Posterior vena cava (tissue), 2 donors: ENCODE measurements at regions not wholly inside any gene's neighbourhood (a gene's known extent, or its start where the extent isn't known, plus 50 kb on each side); places are given as distances from the start of the nearest gene placed in this dataset.

Experiments used
- DNase-seq: peaks from one replicate; pipeline ENCODE4 v3.0.0-alpha.2; 2020; ENCODE audit warnings: low spot score
- intact Hi-C, 2 donors: fragments of 100-400 bp; cut with DNase I; formaldehyde crosslinking; loops; one replicate each; pipeline versions ENCODE4 v1.14.1 to v1.14.2; 2022 to 2023
- donor health status: DM: yes; HTN: yes; CAD: no.
- donor health status: DM: yes; HTN: yes; CAD: no.

DNA sequence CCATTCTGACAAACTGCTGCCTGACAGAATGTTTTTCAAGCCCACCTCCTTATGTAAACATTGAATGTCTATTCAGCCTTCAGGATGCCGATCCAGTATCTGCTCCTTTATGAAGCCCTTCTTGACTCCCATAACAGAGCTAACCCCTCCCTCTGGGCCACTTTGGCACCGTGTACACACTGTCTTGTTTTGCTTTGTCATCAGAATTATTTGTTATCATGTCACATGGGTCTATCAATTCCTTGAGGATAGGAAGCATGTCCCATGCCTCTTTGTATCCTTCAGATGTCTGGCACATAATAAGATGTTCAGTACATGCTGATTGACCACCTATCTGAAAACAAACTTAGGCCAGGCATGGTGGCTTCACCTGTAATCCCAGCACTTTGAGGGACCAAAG lies 92.3 kb downstream of the PRLHR start:
- DNase-seq = no peak
- intact Hi-C loops = no loop called here

GRCh38 chr10:118501637-118502440 lies 93.6 kb downstream of the PRLHR start:
- intact Hi-C loops = no loop called here
- DNase-seq = no peak

- intact Hi-C loops = no loop called here
- no peak for DNase-seq
Measured at GRCh38 chr10:118501171-118501570, 94.3 kb downstream of the PRLHR start.

DNA sequence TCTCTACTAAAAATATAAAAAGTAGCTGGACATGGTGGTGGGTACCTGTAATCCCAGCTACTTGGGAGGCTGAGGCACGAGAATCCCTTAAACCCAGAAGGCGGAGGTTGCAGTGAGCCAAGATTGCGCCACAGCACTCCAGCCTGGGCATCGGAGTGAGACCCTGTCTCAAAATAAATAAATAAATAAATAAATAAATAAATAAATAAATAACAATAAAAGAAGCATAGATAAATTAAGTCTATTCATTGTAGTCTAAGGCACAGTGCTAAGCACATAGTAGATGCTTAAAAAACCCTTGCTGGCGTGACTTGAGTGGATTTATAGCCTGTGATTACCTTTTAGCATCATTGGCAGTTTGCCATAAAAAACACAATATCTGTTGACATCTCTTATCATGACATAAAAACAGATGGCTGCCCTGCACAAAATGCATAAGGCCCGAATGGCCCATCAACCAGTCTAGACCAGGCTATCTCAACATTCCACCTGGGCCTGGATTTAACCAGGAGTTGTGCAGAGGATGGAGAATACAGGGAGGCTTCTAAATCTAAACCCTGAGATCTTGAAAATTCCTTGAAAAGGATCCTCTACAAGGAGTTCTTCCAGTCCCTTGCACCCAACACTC lies 94.9 kb downstream of the PRLHR start:
- DNase-seq = no peak
- intact Hi-C loops = no loop called here

DNA sequence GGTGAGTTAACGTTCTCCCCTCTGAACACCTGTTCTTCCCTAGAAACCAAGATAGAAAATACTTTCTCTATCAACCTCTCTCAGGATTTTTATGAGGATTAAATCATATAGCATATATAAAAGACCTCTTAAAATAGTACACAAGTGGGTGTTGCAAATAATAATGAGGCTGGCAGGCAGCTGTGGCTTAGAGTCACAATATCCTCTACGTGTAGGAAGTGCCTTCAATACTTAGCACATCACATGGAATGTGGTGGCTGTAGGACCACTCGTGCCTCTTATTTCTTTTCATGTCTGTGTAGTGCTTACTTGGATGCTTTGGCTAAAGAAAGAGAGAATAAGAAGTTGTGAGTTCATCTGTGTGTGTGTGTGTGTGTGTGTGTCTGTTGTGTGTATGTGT lies 96.3 kb downstream of the PRLHR start:
- DNase-seq = no peak
- intact Hi-C loops = no loop called here

- intact Hi-C loops = no loop called here
- no peak for DNase-seq
Measured at GRCh38 chr10:118498623-118499022, 96.8 kb downstream of the PRLHR start.

DNA sequence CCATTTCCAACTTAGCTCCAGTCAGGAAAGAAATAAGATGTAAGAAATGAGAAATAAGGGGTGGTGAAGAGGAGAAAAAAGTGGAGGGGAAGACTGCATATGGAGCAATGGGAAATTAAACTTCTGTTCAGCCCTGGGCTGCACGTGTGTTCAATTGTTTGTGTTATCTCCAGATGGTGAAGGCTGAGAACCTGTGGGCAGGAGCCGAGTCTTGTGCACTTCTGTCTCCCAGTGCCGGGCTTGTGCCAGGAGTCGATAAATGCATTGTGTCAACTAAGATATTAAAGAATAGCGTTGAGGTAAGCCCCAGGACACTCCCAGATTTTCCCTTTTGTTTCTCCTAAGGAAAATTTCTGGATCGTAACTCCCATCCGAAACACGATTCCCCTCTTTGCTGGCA lies 98.2 kb downstream of the PRLHR start:
- intact Hi-C loops = no loop called here
- no peak for DNase-seq

DNA sequence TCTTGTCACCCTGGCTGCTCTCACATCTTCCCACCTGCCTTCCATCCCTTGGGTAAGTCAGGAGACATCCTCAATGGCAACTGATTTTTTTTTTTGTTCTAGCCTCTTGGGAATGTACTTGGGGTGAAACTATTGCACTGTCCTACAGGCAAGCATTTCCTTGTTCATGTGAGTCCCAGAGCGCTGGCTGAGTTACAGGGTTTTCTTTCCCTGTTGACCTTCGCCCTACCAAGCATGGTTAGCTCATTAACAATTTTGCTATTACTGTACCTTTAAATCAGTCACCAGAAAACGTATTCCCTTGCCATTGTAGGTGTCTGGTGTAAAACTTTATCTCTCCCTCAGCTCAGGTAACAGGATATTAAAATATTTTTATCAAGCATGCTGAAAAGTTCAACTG lies 98.9 kb downstream of the PRLHR start:
- intact Hi-C loops = no loop called here
- no peak for DNase-seq

DNA sequence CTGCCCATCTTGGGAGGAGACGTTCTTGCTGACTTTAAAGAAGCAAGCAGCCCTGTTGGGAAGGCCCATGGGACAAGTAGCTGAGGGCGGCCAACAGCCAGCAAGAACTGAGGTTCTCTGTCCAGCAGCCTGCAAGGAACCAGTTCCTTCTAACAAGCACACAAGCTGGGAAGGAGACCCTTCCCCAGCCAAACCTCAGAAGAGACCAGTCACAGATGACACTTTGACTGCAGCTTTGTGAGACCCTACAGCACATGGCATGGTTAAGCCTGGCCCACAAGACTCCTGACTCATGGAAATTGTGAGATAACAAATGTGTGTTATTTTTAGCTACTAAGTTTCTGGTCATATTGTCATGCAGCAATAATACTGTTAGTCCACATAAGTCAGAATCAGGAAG lies 99.9 kb downstream of the PRLHR start:
- no peak for DNase-seq
- intact Hi-C loops = no loop called here

GRCh38 chr10:118491055-118491454 lies 104.4 kb downstream of the PRLHR start:
- DNase-seq = no peak
- intact Hi-C loops = no loop called here

- no peak for DNase-seq
Measured at GRCh38 chr10:118488710-118489497, 106.5 kb downstream of the PRLHR start.

DNA sequence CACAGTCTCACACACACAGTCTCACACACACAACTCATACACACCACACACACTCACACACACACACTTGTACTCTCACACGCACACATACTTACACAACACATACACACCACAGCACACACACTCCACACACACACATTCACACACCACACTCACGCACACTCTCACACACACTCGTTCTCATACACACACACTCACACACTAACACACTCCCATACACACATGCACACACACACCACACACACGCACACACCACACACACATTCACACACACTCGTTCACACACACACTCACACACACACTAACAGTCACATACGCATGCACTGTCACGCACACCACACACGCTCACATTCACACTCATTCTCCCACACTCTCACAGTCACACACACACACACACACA lies 109.8 kb downstream of the PRLHR start:
- intact Hi-C loops = loop anchor here in 1 of 2 donors (5.0 kb wide), 1 partner anchor 1703 kb away; no protein-coding TSS in a partner anchor
- DNase-seq = no peak

More at GRCh38 chr10:118488710-118489497, 106.5 kb downstream of the PRLHR start:
- intact Hi-C loops = loop anchor here in 1 of 2 donors (5.0 kb wide), 1 partner anchor 1707 kb away; no protein-coding TSS in a partner anchor

DNA sequence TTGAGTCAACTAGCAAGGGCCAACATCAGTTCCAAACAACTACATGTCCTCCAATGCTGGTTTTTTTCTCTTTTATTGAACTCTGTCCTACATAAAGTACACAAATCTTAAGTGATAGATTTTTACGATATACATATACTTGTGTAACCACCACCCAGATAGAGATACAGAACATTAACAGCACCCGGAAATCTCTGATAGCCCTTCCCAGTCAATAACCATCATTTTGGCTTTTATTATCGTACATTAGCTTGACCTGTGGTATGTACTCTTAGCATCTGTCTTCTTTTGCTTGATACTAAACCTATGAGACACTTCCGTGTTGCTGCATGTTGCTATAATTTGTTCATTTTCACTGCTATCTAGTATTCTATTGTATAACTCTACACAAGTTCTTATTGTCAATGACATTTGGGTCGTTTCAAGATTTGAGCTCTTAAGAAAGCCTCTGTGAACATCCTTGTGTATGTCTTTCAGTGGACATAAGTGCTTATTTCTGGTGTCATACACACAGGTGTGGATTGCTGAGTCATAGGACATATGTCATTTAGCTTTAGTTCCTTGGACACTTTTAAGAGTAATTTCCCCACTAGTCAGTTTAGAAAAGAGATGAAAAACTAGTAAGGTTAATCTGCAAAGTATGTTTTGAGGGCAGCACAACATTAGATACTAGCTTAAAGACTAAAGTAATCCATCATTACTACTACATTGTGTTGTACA lies 111.1 kb downstream of the PRLHR start:
- DNase-seq = no peak
- intact Hi-C loops = no loop called here

DNA sequence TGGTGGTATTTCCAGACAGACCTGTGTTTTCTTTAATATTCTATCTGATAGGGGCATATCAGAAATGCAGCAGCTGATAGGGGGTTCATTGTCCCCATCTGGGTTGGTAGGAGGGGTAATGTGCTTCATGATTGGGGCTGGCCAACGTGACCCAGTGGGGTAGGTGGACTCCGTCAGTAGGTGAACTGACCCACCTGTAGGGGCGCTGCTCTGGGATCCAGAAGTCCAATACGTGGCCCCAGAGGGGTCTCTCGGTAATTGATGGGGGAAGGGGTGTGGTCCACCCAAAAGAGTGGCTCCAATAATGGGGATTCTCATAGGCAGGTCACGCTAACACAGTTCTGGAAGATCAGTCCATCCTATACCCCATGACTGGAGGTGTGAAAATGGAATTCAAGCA lies 112.0 kb downstream of the PRLHR start:
- no peak for DNase-seq
- intact Hi-C loops = no loop called here

- no peak for DNase-seq
- intact Hi-C loops = no loop called here
Measured at GRCh38 chr10:118482393-118483331, 112.8 kb downstream of the PRLHR start.

GRCh38 chr10:118481871-118482270 lies 113.6 kb downstream of the PRLHR start:
- intact Hi-C loops = no loop called here
- no peak for DNase-seq

- intact Hi-C loops = no loop called here
- DNase-seq = no peak
Measured at GRCh38 chr10:118475214-118475613, 120.2 kb downstream of the PRLHR start.

DNA sequence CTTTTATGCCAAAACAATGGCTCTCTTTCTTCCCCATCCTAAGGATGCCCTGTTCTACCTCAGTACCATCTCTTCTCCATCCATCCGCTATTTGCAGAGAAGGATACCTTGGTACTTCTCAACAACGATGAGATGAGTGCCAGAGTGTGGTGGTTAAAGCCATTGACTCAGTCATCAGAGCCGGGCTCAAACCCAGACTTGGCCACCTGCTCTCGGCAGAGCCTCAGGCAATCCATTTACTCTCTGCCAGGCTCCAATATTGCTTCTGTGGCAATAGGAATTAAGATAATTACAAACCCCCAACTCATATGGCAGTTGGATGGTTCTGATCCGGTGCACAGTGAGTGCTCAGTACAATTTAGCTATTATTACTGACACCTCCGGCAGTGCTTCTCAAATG lies 121.3 kb downstream of the PRLHR start:
- DNase-seq = no peak
- intact Hi-C loops = no loop called here
